Right lobe of liver (tissue), 6 donors: ENCODE measurements at regions not wholly inside any gene's neighbourhood (a gene's known extent, or its start where the extent isn't known, plus 50 kb on each side); places are given as distances from the start of the nearest gene placed in this dataset.

ENCODE experiments used
- ATAC-seq, 4 donors: fragments of 200-7000 bp; cut with Tn5 transposase; one replicate each; pipeline ENCODE4 v1.9.1; 2020; ENCODE audit warnings: mild to moderate bottlenecking in 4 of 4, moderate library complexity in 4 of 4
- DNase-seq, 3 donors: peaks; one replicate each; pipeline ENCODE4 v3.0.0-alpha.2; 2020
- H3K27ac ChIP-seq, 3 donors: fragments of 200-600 bp; one replicate each; pipeline ENCODE4 v1.8.0; 2022
- H3K27me3 ChIP-seq, 2 donors: fragments of 200-600 bp; one replicate each; pipeline ENCODE4 v1.8.0; 2022
- H3K36me3 ChIP-seq, 4 donors: fragments of 200-600 bp; sonication (generic) in 1 of 4; one replicate each; pipeline versions ENCODE4 v1.5.1 to v1.8.0; 2017 to 2022; ENCODE audit warnings: control low read depth in 1 of 4
- H3K4me1 ChIP-seq, 4 donors: fragments of 200-600 bp; sonication (generic) in 1 of 4; one replicate each; pipeline versions ENCODE4 v1.5.1 to v1.8.0; 2017 to 2022; ENCODE audit warnings: control low read depth in 1 of 4
- H3K4me3 ChIP-seq, 3 donors: fragments of 200-600 bp; one replicate each; pipeline ENCODE4 v1.8.0; 2022
- H3K9me3 ChIP-seq, 4 donors: fragments of 200-600 bp; sonication (generic) in 1 of 4; one replicate each; pipeline versions ENCODE4 v1.5.1 to v1.8.0; 2017 to 2022; ENCODE audit warnings: control low read depth in 1 of 4
- POLR2A ChIP-seq: fragments of 450-650 bp; IDR thresholded peaks from one replicate; pipeline ENCODE4 v1.6.1; 2017; ENCODE audit warnings: antibody characterized with exemption, mild to moderate bottlenecking
- WGBS: methylation state at CpG from one replicate; pipeline ENCODE4 v1.1.6; 2018; ENCODE audit warnings: low coverage, low lambda C conversion rate; ENCODE audit not compliant: insufficient coverage; ENCODE audit errors: missing lambda C conversion rate; 5-methylcytosine and 5-hydroxymethylcytosine counted together
- intact Hi-C, 2 donors: fragments of 100-400 bp; cut with DNase I; formaldehyde crosslinking; loops; one replicate each; pipeline versions ENCODE4 v1.11.2 to v1.14.1; 2022
- TF ChIP-seq, protein P1 (sequence below), 4 donors: fragments of 200-600 bp in 3 of 4; fragments of 450-650 bp in 1 of 4; IDR thresholded peaks; one replicate each; pipeline versions ENCODE4 v1.5.1 to v1.8.0; 2016 to 2022; ENCODE audit warnings: antibody characterized with exemption in 4 of 4, mild to moderate bottlenecking in 2 of 4
- donor health status: DM: no; HTN: yes; CAD: no.
- donor health status: DM: no; HTN: no; CAD: no.
- donor health status: DM: no; HTN: no; CAD: no.
- donor health status: DM: no; HTN: yes; CAD: no.
- donor health status: DM: no; HTN: yes; CAD: no.

DNA sequence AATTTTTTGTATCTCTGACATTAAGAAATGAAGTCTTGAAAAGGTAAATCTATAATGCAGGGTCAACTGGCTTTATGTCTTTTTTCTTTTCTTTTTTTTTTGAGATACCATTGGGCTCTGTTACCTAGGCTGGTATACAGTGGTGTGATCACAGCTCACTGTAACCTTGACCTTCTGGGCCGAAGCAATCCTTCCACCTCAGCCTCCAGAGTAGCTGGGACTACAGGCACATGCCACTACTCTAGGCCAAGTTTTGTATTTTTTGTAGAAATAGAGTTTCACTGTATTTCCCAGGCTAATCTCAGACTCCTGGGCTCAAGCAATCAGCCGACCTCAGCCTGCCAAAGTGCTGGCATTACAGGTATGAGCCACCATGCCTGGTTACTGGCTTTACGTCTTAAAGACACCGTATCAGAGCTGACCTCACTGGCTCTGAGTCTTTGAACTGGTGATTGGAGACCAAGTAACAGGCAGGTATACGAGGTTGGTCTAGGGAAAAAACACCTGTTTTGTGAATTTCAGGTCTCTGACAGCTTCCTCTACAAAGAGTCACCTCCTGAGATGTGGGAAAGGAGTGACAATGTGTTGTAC, 70.4 kb upstream of the GPBP1 start:
- Histone ChIP-seq H3K27ac (peak overlapping the region in 2 of 3 donors; percentile 48 to 64), H3K36me3 (no peaks in the 10 kb centered on the region), H3K27me3 (no peaks in the 10 kb centered on the region), H3K4me1 (peaks cover 0 to 25% (median 5%) of the 10 kb centered on the region in 4 donors), H3K9me3 (no peaks in the 10 kb centered on the region), H3K4me3 (no peak overlapping the region)
- DNase-seq (peak in 1 of 3 donors; percentile 48), ATAC-seq (peak; percentile 43 to 75 (median 67))
- WGBS, result 64% methylated on average over 4 of the region's 5 CpGs
- no peak for TF ChIP-seq POLR2A
- TF ChIP-seq, protein P1, sequence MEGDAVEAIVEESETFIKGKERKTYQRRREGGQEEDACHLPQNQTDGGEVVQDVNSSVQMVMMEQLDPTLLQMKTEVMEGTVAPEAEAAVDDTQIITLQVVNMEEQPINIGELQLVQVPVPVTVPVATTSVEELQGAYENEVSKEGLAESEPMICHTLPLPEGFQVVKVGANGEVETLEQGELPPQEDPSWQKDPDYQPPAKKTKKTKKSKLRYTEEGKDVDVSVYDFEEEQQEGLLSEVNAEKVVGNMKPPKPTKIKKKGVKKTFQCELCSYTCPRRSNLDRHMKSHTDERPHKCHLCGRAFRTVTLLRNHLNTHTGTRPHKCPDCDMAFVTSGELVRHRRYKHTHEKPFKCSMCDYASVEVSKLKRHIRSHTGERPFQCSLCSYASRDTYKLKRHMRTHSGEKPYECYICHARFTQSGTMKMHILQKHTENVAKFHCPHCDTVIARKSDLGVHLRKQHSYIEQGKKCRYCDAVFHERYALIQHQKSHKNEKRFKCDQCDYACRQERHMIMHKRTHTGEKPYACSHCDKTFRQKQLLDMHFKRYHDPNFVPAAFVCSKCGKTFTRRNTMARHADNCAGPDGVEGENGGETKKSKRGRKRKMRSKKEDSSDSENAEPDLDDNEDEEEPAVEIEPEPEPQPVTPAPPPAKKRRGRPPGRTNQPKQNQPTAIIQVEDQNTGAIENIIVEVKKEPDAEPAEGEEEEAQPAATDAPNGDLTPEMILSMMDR (IDR thresholded peaks at IDR 0.05), result no peak
- intact Hi-C loops, result no loop called here

DNA sequence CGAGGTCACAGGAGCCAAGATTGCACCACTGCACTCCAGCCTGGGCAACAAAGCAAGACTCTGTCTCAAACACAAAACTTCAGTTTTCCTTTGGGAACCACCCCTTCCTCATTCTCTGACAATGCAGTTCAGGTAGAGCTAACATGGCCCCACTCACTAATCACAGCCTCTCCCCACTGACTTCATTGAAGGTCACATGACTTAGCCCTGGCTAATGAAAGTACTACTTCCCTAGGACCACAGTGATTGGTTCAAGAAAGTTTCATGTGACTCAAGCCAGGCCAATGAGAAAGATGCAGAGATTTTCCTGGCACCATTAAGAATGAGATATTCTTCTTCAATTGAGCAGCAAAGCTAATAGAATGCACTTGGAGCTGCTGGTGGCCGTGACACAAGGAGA, 67.2 kb upstream of the GPBP1 start:
- TF ChIP-seq POLR2A, result no peak
- TF ChIP-seq, protein P1 (IDR thresholded peaks at IDR 0.05), result no peak
- Histone ChIP-seq H3K4me3 (no peak overlapping the region), H3K36me3 (no peaks in the 10 kb centered on the region), H3K27ac (no peak overlapping the region), H3K4me1 (peaks cover 0 to 28% (median 6%) of the 10 kb centered on the region in 4 donors), H3K9me3 (no peaks in the 10 kb centered on the region), H3K27me3 (no peaks in the 10 kb centered on the region)
- intact Hi-C loops, result no loop called here
- ATAC-seq, result no peak
- no peak for DNase-seq
- WGBS, result 100% methylated on average over 2 of the region's 2 CpGs

DNA sequence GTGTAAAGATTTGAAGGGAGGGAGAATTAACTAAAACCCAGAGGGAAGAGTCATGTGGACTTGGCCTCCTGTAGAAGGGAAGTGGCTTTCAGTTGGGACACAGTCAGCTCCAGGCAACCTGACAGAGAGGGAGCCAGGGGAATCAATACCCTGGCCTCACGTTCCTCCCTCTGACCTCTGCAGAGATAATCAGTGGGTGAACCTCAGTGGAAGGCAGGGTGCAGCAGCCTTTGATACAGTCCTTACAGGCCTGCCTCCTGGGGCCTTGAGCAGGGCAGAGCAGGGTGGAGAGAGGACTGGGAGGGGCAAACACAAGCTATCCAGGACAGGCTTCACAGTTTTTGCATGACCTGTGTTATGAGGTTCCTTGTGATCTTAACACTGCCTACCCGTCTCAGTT, 61.9 kb upstream of the GPBP1 start:
- peak overlapping the region in 2 of 3 donors; percentile 35 to 39 for H3K27ac ChIP-seq
- peak; percentile 49 to 85 (median 73) for DNase-seq
- 42% methylated on average over 1 of the region's 2 CpGs for WGBS
- peaks cover 0 to 9% (median 2%) of the 10 kb centered on the region in 4 donors for H3K4me1 ChIP-seq
- peak; percentile 99 to 100 (median 99) for ATAC-seq
- no peak overlapping the region for H3K4me3 ChIP-seq
- no peaks in the 10 kb centered on the region for H3K36me3 ChIP-seq
- no peaks in the 10 kb centered on the region for H3K9me3 ChIP-seq
- no peaks in the 10 kb centered on the region for H3K27me3 ChIP-seq
- intact Hi-C loops, result no loop called here
- no peak for TF ChIP-seq POLR2A
- TF ChIP-seq, protein P1 (IDR thresholded peaks at IDR 0.05), result no peak

DNA sequence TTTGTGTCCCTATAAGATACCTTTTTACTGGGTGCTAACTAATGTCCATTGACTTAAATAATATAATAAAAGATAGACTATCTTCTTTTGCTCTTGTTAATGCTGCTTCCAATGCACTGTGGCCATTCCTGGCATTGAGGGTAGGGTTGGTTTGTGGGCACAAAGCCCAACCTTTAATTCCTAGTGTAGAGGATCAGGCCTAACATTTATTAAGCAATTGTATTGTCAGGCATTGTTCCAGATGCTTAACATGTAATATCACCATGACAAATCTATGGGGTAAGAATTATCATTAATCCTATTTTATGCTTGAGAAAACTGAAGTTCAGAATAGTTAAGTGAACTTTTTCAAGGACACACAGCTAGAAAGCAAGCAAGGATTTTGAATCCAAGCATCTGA, 60.4 kb upstream of the GPBP1 start:
- intact Hi-C loops, result no loop called here
- H3K36me3 ChIP-seq, result no peaks in the 10 kb centered on the region
- ATAC-seq (no peak), DNase-seq (no peak)
- H3K27ac ChIP-seq, result no peak overlapping the region
- no peaks in the 10 kb centered on the region for H3K9me3 ChIP-seq
- no peak overlapping the region for H3K4me3 ChIP-seq
- TF ChIP-seq, protein P1 (IDR thresholded peaks at IDR 0.05), result no peak
- H3K27me3 ChIP-seq, result no peaks in the 10 kb centered on the region
- H3K4me1 ChIP-seq, result peaks cover 0 to 9% (median 2%) of the 10 kb centered on the region in 4 donors

DNA sequence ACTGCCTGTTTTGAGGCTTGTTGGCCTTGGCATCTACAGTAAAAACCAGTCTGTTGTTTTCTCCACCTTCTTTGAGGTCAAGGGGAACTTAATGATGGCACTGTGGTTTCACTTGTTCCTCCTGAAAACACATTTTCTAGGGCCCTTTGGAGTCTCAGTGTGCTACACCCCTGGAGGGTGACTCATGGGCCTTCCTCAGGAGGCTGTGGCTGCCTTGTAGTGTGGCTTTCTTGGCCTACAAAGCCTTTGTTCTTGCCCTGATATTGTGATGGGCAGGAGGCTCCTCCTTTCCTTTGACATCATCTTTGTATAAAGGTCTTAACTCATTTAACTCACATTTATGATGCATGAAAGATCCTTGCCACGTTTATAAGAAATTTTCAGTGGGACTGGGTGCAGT, 56.3 kb upstream of the GPBP1 start:
- Histone ChIP-seq H3K4me3 (no peak overlapping the region), H3K4me1 (no peaks in the 10 kb centered on the region), H3K36me3 (no peaks in the 10 kb centered on the region), H3K27ac (no peak overlapping the region), H3K9me3 (no peaks in the 10 kb centered on the region), H3K27me3 (no peaks in the 10 kb centered on the region)
- WGBS, result 45% methylated on average over 1 of the region's 1 CpG
- DNase-seq (no peak), ATAC-seq (no peak)
- no peak for TF ChIP-seq POLR2A
- TF ChIP-seq, protein P1 (IDR thresholded peaks at IDR 0.05), result no peak
- intact Hi-C loops, result no loop called here
